ENCODE measurements at regions not wholly inside any gene's neighbourhood (a gene's known extent, or its start where the extent isn't known, plus 50 kb on each side); places are given as distances from the start of the nearest gene placed in this dataset.

DNA sequence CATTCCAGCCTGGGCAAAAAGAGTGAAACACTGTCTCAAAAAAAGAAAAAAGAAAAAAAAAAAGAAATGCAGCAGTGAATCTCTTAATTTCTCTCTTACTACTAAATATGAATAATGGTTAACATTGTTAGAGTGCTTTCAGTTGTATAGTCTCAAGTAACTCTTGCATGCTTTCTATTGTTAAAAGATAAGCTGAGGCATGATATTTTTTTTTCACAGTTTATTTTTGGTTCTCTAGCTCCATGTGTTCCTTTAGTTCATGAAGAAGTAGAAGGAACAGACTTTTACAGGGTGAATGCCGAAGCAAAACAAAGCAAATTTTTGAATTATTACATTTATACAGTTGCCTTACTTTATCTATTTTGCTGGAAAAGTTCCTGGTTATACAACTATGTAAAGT is 1180.9 kb downstream of the OTOL1 start:
- WGBS, 4 donors: 77 to 81% (median 78%) methylated on average over 1 of the region's 1 CpG
- Histone ChIP-seq H3K36me3 (replicated peaks in 1 of 2) (no peaks in the 10 kb centered on the region), H3K9me3 (replicated peaks in 1 of 3) (peaks cover 0 to 7% (median 0%) of the 10 kb centered on the region in 3 donors), H3K4me3 (no peak overlapping the region), H3K4me1 (replicated peaks in 1 of 2) (no peaks in the 10 kb centered on the region), H3K27ac (no peak overlapping the region), H3K27me3 (no peaks in the 10 kb centered on the region)
- no peak for TF ChIP-seq POLR2A (IDR thresholded peaks at IDR 0.05)
- TF ChIP-seq, protein P1, sequence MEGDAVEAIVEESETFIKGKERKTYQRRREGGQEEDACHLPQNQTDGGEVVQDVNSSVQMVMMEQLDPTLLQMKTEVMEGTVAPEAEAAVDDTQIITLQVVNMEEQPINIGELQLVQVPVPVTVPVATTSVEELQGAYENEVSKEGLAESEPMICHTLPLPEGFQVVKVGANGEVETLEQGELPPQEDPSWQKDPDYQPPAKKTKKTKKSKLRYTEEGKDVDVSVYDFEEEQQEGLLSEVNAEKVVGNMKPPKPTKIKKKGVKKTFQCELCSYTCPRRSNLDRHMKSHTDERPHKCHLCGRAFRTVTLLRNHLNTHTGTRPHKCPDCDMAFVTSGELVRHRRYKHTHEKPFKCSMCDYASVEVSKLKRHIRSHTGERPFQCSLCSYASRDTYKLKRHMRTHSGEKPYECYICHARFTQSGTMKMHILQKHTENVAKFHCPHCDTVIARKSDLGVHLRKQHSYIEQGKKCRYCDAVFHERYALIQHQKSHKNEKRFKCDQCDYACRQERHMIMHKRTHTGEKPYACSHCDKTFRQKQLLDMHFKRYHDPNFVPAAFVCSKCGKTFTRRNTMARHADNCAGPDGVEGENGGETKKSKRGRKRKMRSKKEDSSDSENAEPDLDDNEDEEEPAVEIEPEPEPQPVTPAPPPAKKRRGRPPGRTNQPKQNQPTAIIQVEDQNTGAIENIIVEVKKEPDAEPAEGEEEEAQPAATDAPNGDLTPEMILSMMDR (IDR thresholded peaks at IDR 0.05): no peak
- no peak for DNase-seq
- intact Hi-C loops (cut with DNase I): no loop called here

GRCh38 chr3:162678941-162679340 is 1182.3 kb downstream of the OTOL1 start:
- Histone ChIP-seq H3K36me3 (replicated peaks in 1 of 2) (no peaks in the 10 kb centered on the region), H3K4me1 (replicated peaks in 1 of 2) (no peaks in the 10 kb centered on the region), H3K4me3 (no peak overlapping the region), H3K9me3 (replicated peaks in 1 of 3) (peaks cover 0 to 7% (median 0%) of the 10 kb centered on the region in 3 donors), H3K27ac (no peak overlapping the region), H3K27me3 (no peaks in the 10 kb centered on the region)
- no peak for DNase-seq
- TF ChIP-seq POLR2A (IDR thresholded peaks at IDR 0.05): no peak
- TF ChIP-seq, protein P1 (IDR thresholded peaks at IDR 0.05): no peak
- 60 to 78% (median 73%) methylated on average over 2 of the region's 2 CpGs for whole genome bisulfite sequencing, 4 donors
- intact Hi-C loops (cut with DNase I): no loop called here

GRCh38 chr3:162684260-162684659 is 1187.7 kb downstream of the OTOL1 start:
- Histone ChIP-seq H3K9me3 (replicated peaks in 1 of 3) (no peaks in the 10 kb centered on the region), H3K27me3 (no peaks in the 10 kb centered on the region), H3K4me1 (replicated peaks in 1 of 2) (no peaks in the 10 kb centered on the region), H3K27ac (no peak overlapping the region), H3K36me3 (replicated peaks in 1 of 2) (no peaks in the 10 kb centered on the region), H3K4me3 (no peak overlapping the region)
- 54 to 59% (median 56%) methylated on average over 3 of the region's 3 CpGs for WGBS, 4 donors
- intact Hi-C loops (cut with DNase I): no loop called here
- no peak for TF ChIP-seq POLR2A (IDR thresholded peaks at IDR 0.05)
- TF ChIP-seq, protein P1 (IDR thresholded peaks at IDR 0.05): no peak
- DNase-seq: no peak

DNA sequence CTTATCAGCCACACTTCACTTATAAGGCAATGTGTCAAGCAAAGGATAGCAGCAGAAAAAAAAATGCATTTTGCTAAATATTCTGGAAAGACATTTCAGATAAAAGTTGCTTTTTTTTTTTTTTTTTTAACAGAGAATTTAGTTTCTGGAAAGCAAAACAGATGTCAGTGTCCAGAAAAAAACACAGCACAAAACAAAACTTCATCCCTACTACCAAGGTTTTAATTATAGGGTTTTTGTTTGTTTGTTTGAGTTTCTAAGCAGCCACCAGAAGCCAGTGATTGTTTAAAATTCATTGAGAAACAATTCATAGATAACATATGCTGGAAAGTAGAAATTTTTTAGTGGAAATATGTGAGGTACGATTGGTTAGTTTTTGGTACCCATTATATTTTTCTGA is 1202.7 kb downstream of the OTOL1 start:
- Histone ChIP-seq H3K4me1 (replicated peaks in 1 of 2) (no peaks in the 10 kb centered on the region), H3K4me3 (no peak overlapping the region), H3K9me3 (replicated peaks in 1 of 3) (no peaks in the 10 kb centered on the region), H3K27me3 (no peaks in the 10 kb centered on the region), H3K27ac (no peak overlapping the region), H3K36me3 (replicated peaks in 1 of 2) (no peaks in the 10 kb centered on the region)
- TF ChIP-seq POLR2A (IDR thresholded peaks at IDR 0.05): no peak
- TF ChIP-seq, protein P1 (IDR thresholded peaks at IDR 0.05): no peak
- intact Hi-C loops (cut with DNase I): no loop called here
- DNase-seq: no peak
- WGBS, 4 donors: 64 to 78% (median 69%) methylated on average over 1 of the region's 1 CpG
